ENCODE measurements at regions not wholly inside any gene's neighbourhood (a gene's known extent, or its start where the extent isn't known, plus 50 kb on each side); places are given as distances from the start of the nearest gene placed in this dataset.

DNA sequence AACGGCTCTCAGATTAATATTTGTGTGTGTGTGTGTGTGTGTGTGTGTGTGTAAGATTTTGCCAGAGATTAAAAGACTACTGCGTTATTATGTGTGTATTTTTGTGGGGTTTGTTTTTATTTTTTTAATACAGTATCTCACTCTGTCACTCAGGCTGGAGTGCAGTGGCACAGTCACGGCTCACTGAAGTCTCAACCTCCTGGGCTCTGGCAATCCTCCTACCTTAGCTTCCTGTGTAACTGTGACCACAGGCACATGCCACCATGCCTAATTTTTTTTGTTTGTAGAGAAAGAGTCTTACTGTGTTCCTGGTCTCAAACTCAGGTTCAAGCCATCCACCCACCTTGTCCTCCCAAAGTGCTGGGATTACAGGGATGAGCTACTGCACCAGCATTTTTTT lies 87.2 kb downstream of the CYB561 start:
- ChIA-PET CTCF (ENCODE audit: low intra/inter-chr PET ratio) (no interaction called here), POLR2A (no interaction called here)
- Histone ChIP-seq H3K9me3 (replicated peaks; ENCODE audit: control insufficient read depth, insufficient read depth, low read depth, low read length) (no peaks in the 10 kb centered on the region), H3K27me3 (ENCODE audit: control insufficient read depth in 2 of 2, insufficient read depth in 2 of 2, low read length in 2 of 2) (peaks cover 0 to 5% of the 10 kb centered on the region in 2 experiments; a peak in 1 of 5 replicates), H4K20me1 (replicated peaks; ENCODE audit: control insufficient read depth, insufficient read depth, low read length) (no peaks in the 10 kb centered on the region), H3K27ac (ENCODE audit: extremely low read depth, low read depth, low read length) (no peak overlapping the region), H3K79me2 (ENCODE audit: control insufficient read depth, insufficient read depth, low read length) (no peaks in the 10 kb centered on the region), H3K4me3 (no peak overlapping the region), H3K9me1 (ENCODE audit: control insufficient read depth, insufficient read depth, low read length) (no peaks in the 10 kb centered on the region), H3K36me3 (ENCODE audit: control insufficient read depth, insufficient read depth, low read length) (no peaks in the 10 kb centered on the region), H2AFZ (ENCODE audit: low read depth, low read length) (no peak overlapping the region), H3K4me1 (replicated peaks in 1 of 2; ENCODE audit: control insufficient read depth in 2 of 2, insufficient read depth in 2 of 2, low read length in 2 of 2) (no peaks in the 10 kb centered on the region), H3K4me2 (ENCODE audit: insufficient read depth, low read length) (no peak overlapping the region), H3K9ac (ENCODE audit: insufficient read depth in 1 of 2, low read depth in 2 of 2, low read length in 2 of 2) (no peak overlapping the region)
- in situ Hi-C loops (cut with MboI) (no loop called here), intact Hi-C loops (cut with micrococcal nuclease) (no loop called here)
- FAIRE-seq, result no peak
- WGBS (ENCODE audit: insufficient coverage, low coverage, missing lambda C conversion rate), result 26% methylated on average over 3 of the region's 3 CpGs
- no peak for ATAC-seq
- no peak for DNase-seq (ENCODE audit: extremely low read depth in 1 of 4, low spot score in 3 of 4)
- BruUV-seq (replicated peaks), result no TSS peak
- TF ChIP-seq EP400 (IDR thresholded peaks at IDR 0.05) (no peak), ZNF445 (CRISPR knock-in tag; IDR thresholded peaks at IDR 0.05; ENCODE audit: low read depth) (no peak), ZFX (CRISPR knock-in tag; IDR thresholded peaks at IDR 0.05) (no peak), MYC (IDR thresholded peaks at IDR 0.05; ENCODE audit: low read depth, low read length) (no peak), MYC (CRISPR knock-in tag; IDR thresholded peaks at IDR 0.05; ENCODE audit: borderline replicate concordance, low read depth) (no peak), KLF10 (CRISPR knock-in tag; IDR thresholded peaks at IDR 0.05) (no peak), GTF2A2 (tag; IDR thresholded peaks at IDR 0.05) (no peak), ZNF184 (CRISPR knock-in tag; IDR thresholded peaks at IDR 0.05) (no peak), ETS2 (tag; IDR thresholded peaks at IDR 0.05; ENCODE audit: borderline replicate concordance, poor library complexity, severe bottlenecking) (no peak), ESRRB (CRISPR knock-in tag; IDR thresholded peaks at IDR 0.05; ENCODE audit: borderline replicate concordance) (no peak), MAFG (tag; conservative IDR thresholded peaks at IDR 0.05) (no peak), CBFA2T3 (IDR thresholded peaks at IDR 0.05) (no peak), MECOM (CRISPR knock-in tag; IDR thresholded peaks at IDR 0.05) (no peak)
- TF ChIP-seq, protein P1, sequence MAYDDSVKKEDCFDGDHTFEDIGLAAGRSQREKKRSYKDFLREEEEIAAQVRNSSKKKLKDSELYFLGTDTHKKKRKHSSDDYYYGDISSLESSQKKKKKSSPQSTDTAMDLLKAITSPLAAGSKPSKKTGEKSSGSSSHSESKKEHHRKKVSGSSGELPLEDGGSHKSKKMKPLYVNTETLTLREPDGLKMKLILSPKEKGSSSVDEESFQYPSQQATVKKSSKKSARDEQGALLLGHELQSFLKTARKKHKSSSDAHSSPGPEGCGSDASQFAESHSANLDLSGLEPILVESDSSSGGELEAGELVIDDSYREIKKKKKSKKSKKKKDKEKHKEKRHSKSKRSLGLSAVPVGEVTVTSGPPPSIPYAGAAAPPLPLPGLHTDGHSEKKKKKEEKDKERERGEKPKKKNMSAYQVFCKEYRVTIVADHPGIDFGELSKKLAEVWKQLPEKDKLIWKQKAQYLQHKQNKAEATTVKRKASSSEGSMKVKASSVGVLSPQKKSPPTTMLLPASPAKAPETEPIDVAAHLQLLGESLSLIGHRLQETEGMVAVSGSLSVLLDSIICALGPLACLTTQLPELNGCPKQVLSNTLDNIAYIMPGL (CRISPR knock-in tag; IDR thresholded peaks at IDR 0.05), result no peak
- TF ChIP-seq, protein P2, sequence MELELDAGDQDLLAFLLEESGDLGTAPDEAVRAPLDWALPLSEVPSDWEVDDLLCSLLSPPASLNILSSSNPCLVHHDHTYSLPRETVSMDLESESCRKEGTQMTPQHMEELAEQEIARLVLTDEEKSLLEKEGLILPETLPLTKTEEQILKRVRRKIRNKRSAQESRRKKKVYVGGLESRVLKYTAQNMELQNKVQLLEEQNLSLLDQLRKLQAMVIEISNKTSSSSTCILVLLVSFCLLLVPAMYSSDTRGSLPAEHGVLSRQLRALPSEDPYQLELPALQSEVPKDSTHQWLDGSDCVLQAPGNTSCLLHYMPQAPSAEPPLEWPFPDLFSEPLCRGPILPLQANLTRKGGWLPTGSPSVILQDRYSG (tag; conservative IDR thresholded peaks at IDR 0.05; ENCODE audit: low read depth), result no peak
- TF ChIP-seq, protein P3, sequence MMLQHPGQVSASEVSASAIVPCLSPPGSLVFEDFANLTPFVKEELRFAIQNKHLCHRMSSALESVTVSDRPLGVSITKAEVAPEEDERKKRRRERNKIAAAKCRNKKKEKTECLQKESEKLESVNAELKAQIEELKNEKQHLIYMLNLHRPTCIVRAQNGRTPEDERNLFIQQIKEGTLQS (IDR thresholded peaks at IDR 0.05), result no peak
- TF ChIP-seq, protein P3 (CRISPR knock-in tag; conservative IDR thresholded peaks at IDR 0.05), result no peak
- TF ChIP-seq, protein P4, sequence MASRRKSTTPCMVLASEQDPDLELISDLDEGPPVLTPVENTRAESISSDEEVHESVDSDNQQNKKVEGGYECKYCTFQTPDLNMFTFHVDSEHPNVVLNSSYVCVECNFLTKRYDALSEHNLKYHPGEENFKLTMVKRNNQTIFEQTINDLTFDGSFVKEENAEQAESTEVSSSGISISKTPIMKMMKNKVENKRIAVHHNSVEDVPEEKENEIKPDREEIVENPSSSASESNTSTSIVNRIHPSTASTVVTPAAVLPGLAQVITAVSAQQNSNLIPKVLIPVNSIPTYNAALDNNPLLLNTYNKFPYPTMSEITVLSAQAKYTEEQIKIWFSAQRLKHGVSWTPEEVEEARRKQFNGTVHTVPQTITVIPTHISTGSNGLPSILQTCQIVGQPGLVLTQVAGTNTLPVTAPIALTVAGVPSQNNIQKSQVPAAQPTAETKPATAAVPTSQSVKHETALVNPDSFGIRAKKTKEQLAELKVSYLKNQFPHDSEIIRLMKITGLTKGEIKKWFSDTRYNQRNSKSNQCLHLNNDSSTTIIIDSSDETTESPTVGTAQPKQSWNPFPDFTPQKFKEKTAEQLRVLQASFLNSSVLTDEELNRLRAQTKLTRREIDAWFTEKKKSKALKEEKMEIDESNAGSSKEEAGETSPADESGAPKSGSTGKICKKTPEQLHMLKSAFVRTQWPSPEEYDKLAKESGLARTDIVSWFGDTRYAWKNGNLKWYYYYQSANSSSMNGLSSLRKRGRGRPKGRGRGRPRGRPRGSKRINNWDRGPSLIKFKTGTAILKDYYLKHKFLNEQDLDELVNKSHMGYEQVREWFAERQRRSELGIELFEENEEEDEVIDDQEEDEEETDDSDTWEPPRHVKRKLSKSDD (conservative IDR thresholded peaks at IDR 0.05; ENCODE audit: low read length), result no peak
